ENCODE measurements at regions not wholly inside any gene's neighbourhood (a gene's known extent, or its start where the extent isn't known, plus 50 kb on each side); places are given as distances from the start of the nearest gene placed in this dataset.
"Not testable (repeated sequence)": the region's sequence is repeated elsewhere in the genome, so short reads cannot be mapped to it uniquely, and the experiment has no call there.

GRCh38 chr5:2874099-2874498 is 122.6 kb upstream of the IRX2 start:
- no peak for DNase-seq

DNA sequence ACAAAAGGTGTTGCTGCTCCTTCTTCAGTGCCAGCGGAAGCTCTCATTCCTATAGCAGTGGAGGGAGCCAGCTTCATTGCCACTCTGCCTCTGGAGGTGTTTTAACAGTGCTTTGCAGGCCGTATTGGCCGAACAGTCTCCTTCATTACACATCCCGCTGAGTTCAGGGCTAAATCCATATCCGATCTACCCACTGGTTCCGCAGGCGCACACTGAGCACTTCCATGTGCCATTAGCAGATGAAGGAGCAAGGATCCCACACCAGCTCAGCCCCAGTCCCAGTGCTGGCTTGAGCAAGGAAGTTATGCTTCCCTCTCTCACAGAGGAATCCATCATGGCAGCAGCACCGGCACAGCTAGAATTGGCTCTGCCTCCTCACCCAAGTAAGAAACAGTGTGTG is 121.2 kb upstream of the IRX2 start:
- DNase-seq = no peak

DNA sequence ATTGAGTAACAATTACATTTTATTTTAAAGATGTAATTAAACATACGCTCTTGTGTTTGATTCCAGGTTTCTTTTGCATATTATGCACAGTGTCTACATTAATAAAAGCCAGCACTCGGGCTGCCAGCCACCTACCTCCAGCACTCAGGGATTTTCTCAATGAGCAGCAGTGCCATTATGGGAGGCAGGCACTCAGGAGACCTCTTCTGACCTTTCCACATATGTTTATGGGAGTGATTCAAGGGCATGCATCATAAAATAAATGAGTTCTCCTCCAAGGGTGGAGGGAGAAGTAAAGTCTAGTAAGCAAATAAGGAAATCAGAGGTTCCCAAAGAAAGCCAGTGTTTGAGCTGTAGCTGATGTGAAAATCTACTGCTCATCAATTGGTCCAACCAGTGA is 119.8 kb upstream of the IRX2 start:
- DNase-seq = no peak

- DNase-seq = no peak
Measured at GRCh38 chr5:2869471-2869870, 118.0 kb upstream of the IRX2 start.

DNA sequence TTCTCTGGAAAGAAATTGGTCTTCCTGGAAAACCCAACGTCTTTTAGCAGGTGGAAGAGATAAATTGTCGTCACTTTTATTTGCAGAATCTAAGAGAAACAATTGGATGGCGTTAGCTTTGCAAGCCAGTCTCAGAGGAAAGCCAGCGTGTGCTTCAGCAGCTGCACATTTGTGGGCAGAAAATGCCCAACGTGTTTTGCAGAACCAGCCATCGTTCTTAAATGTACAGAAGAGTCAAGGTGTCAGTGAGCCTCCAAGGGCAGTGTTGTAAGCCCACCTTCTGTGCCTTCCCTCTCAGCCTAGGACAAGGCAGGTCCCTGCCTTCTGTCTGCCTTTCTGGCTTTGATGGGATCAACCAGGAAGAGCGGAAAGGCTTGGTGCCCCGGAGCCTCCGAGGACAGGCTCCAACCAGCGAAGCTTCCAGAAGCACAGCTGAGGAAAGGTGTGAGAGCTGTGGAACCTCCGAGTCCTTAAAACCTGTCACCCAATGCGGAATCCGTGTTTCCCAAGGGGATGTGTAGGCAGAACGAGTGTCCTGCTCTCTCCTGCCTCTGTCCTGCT is 116.0 kb upstream of the IRX2 start:
- no peak for DNase-seq

DNA sequence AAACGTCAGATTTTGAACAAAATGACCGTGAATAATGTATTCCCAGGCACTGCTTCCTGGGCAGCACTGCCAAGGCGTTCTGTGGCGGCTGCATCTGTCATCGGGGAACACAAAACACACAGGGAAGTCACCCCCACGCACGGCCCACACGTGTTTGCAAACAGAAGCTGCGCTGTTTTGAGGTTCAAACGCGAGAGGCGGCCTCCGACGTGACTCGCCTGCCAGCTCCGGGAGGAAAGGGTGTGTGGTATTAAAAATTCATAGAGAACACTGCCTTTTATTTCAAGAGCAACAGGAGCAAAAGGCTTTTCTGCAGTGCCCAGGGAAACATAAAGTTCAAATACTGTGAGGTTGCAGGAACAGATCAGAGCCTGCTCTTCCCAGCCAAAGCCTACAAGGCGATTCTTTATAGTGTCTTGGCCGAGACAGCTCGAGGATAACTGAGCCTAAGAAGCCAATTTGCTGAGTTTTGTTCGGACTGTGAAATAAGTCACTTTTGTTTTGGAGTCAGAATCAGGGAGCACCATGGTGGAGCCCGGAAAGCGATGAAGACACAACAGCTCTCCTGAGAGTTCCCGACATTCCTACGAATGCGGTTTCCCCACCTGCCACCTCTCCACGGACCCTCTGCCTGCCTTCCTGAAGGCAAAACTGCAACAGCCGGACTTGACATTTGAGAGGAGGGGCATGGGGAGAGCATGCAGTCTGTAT is 115.3 kb upstream of the IRX2 start:
- no peak for DNase-seq

- DNase-seq = no peak
Measured at GRCh38 chr5:2865856-2866255, 114.4 kb upstream of the IRX2 start.

DNA sequence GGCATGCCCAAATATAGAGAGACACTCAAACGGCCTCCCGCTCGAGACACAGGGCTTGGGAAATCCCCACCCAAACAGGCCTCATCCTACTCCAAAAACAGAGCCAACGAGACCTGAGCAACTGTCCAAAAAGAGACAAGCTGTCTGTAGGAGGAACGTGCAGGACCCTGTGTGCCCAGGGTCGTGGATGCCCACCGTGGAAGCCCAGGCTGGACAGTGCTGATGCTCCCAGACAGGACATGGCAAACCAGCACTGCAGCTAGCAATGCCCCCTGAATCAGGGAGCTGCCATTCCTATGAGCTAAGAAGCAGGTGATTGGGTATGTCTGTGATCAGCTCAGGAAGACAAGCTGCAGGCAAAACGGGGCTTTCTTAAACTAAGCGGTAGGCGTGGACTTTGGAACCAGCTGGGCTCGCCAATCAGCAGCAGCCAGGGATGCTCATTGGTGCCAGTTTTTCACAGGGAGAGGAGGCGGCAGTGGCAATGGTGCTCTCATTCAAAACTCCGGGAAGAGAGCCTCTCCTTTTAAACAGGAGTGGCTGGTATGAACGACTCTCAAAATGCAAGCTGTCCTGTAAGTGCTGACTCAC is 113.1 kb upstream of the IRX2 start:
- DNase-seq = no peak

- DNase-seq = no peak
Measured at GRCh38 chr5:2863675-2864433, 112.4 kb upstream of the IRX2 start.

DNA sequence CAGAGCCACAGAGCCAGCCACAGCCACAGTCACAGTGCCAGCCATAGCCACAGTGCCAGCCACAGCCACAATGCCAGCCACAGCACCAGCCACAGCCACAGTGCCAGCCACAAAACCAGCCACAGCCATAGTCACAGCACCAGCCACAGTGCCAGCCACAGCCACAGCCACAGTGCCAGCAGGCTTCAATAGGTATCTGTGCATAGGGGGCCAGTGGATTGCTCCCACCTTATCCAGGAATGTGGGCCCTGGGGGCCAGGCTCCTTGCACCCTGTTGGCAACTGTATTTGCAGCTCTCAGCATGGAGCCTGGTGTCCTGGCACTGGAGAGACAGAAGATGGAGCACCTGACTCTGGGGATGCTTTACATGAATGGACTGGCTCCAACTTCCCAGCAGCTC is 111.7 kb upstream of the IRX2 start:
- DNase-seq = no peak

GRCh38 chr5:2862176-2862575 is 110.7 kb upstream of the IRX2 start:
- not testable (repeated sequence) for DNase-seq

- DNase-seq = no peak
Measured at GRCh38 chr5:2861605-2862004, 110.1 kb upstream of the IRX2 start.

DNA sequence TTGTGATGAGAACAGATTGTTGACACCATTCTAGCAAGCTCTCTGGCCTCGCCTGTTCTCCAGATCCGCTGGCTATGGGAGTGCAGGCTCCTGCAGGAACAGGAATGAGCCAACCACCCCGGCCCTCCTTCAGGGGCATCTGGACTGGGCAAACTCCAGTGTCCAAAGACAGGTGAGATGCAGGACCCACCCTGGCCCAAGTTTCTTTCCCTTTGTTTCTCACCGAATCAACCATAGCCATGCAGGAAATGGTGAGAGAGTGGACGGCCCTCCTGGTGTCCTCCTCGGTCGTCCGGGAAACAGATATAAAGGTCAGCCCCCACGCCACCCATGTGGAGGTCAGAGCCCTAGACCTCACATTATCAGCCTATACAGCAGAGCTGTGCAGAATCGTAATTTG is 108.6 kb upstream of the IRX2 start:
- DNase-seq = no peak

DNA sequence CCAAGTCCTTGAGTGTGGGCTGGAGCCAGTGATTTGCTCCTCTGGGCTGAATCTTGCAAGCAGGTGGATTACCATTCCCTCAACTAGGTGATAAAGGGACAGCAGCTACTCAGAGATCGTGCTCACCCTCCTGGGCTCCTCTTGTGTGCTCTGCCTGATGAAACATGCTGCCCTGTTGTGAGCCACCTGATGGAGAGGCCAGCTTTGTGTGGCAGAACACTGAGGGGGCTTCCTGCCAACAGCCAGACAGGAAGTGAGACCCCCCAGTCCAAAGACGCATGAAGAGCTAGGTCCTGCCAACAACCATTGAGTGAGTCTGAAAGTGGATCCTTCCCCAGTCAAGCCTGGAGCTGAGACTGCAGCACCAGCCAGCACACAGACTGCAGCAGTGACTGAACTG is 106.4 kb upstream of the IRX2 start:
- no peak for DNase-seq

DNA sequence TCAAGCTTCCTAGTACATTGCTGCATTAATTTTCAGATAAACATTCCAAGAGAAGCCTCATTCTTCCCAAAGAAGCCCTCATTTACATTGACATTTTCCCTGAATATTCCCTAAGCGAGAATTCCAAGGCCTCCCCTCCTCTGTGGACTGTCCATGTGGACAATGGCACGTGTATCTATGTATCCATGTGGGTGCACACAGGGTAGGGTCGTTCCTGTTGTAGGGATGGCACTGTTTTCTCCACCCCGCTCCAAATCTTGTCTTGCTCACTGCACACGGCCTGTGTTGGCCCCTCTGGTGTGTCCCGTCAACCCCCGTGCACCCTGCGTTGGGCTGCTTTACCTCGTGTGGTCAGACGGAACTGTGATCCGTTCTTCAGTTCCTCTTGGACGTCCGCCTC is 104.7 kb upstream of the IRX2 start:
- no peak for DNase-seq

GRCh38 chr5:2852446-2852845 is 101.0 kb upstream of the IRX2 start:
- DNase-seq = no peak

DNA sequence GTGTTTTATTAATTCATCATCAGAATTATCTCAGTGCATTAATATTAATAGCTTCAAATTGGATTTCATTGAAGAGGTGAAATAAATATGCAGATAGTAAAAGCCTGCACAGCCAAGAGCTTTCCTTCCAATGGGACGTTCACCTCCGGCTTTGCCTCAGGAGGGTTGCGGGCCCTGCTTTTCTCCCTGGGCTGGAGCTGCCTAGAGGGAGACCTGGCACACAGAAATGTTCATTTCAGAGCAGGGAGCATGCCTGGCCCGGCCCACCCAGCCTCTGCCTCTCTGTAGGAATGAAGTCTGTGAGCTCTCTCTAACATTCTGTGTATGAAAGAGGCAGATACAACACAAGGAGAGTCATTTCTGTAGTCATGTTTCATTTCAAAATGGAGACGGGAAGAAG is 100.4 kb upstream of the IRX2 start:
- DNase-seq = no peak

DNA sequence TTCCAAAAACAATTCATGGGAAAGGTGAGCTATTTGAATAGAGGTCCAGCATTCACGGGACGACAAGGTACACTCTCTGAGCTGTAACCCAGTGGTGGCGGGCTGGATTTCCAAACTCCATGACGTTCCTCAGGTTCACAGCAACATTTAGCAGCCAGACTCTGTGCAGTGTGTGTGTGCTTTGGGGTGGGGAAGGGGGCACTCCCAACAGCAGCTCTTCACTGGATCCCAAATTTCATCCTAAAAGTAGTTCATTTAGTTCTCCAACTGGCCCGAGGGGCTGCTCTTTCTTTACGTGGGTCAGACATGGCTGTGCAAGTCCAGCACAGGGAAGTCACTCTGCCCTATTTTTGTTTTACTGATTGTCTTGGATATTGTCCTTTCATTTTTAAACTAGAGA is 98.0 kb upstream of the IRX2 start:
- DNase-seq = no peak

- DNase-seq = no peak
Measured at GRCh38 chr5:2848619-2849018, 97.1 kb upstream of the IRX2 start.

DNA sequence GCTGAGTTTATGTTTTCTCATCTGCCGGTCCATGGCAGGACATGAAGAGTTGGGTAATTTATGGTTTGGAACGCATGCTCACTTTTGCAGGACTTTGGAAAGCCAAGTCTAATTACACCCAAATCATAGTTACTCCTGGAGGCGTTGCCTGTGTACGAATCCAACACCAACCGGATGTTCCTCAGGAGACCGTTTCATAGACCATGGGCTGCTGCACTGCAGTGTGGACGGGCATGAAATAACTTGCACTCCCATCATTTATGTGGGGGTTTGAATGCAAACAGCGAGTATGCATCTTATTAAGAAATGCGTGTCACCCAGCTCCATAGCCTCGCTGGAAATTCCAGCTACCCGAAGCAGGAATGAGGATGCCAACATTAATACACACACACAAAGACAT is 96.1 kb upstream of the IRX2 start:
- DNase-seq = no peak

DNA sequence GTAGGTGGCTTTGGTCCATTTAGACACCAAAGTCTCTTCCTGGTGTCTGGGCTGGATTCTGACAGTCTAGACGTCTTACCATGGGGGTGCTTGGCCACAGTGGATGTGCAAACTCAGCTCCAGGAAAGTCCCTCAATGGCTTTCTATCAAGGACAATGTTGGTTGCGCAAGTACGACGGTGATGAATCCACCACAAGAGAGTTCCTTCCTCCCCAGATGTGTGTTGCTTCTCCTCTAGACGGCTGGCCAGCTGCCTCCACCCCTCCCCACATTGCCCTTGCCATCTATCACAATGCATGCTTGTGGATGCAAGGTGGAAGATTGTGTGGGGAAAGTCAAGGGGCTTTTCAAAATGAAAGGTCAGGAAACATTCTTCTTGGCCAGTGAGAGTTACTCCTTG is 89.7 kb upstream of the IRX2 start:
- DNase-seq = no peak

DNA sequence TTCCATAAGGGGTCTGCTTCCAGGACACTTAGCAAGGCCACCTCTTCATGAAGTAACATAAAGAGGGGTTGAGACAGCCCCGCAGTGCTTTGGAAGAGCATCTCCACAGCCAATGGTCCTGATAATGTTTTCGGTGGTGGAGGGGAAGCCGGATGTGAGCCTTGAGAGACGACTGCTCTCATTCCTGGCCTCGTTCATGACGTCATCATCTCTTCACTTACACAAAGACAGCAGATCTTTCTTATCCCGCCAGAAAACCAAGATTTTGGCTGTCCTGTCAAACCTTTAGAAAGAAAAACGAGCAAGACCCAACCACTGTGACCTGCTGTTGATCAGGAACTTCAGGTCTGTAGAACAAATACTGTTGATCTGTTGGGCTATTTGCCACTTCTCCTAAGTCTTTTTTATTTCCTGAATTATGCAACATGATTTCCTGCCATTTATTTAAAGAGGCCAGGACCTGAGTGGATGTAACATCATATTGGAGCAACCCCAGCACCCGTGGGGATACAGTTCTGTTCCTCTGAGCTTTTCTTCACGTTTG is 89.0 kb upstream of the IRX2 start:
- DNase-seq = no peak

GRCh38 chr5:2836133-2836532 is 84.7 kb upstream of the IRX2 start:
- no peak for DNase-seq

DNA sequence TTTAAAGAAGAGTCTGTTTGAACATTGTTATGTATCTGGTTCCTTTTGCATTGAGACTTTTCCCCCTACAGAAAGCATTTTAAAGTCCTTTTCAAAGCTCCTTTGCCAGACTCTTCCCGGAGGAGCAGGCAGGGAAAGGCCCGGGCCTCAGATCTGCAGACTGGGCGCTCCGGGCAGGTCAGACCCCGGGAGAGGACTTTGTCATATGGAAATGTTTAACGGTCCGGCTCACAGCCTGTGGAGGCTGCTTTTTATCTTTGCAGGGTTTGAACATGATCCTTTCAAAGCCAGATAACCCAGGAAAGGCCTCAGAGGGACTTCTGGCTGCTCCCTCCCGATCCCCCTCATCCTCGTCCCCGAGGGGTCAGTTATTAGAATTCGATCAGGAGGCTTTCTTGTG is 82.1 kb upstream of the IRX2 start:
- DNase-seq = no peak

Measured in activated CD8-positive, alpha-beta memory T cell treated with anti-CD3 and anti-CD28 coated beads, Interleukin-2, amount 50 U/mL, for 48 hours (primary cell).